ENCODE measurements at regions not wholly inside any gene's neighbourhood (a gene's known extent, or its start where the extent isn't known, plus 50 kb on each side); places are given as distances from the start of the nearest gene placed in this dataset.

GRCh38 chr19:29439021-29439420, 86.8 kb upstream of the VSTM2B start:
- no peaks in the 10 kb centered on the region for H3K4me1 ChIP-seq
- TF ChIP-seq POLR2A (IDR thresholded peaks at IDR 0.05), result no peak
- TF ChIP-seq EP300 (IDR thresholded peaks at IDR 0.05), result no peak
- no peak for TF ChIP-seq POLR2AphosphoS5 (IDR thresholded peaks at IDR 0.05)
- TF ChIP-seq CTCF (IDR thresholded peaks at IDR 0.05), result no peak
- peaks cover 4% of the 10 kb centered on the region for H3K27me3 ChIP-seq
- no peaks in the 10 kb centered on the region for H3K36me3 ChIP-seq
- H3K4me3 ChIP-seq, result no peak overlapping the region
- no peak for DNase-seq (ENCODE audit: low spot score in 2 of 2)
- H3K9me3 ChIP-seq, result peaks cover 4% of the 10 kb centered on the region
- H3K27ac ChIP-seq, result no peak overlapping the region

DNA sequence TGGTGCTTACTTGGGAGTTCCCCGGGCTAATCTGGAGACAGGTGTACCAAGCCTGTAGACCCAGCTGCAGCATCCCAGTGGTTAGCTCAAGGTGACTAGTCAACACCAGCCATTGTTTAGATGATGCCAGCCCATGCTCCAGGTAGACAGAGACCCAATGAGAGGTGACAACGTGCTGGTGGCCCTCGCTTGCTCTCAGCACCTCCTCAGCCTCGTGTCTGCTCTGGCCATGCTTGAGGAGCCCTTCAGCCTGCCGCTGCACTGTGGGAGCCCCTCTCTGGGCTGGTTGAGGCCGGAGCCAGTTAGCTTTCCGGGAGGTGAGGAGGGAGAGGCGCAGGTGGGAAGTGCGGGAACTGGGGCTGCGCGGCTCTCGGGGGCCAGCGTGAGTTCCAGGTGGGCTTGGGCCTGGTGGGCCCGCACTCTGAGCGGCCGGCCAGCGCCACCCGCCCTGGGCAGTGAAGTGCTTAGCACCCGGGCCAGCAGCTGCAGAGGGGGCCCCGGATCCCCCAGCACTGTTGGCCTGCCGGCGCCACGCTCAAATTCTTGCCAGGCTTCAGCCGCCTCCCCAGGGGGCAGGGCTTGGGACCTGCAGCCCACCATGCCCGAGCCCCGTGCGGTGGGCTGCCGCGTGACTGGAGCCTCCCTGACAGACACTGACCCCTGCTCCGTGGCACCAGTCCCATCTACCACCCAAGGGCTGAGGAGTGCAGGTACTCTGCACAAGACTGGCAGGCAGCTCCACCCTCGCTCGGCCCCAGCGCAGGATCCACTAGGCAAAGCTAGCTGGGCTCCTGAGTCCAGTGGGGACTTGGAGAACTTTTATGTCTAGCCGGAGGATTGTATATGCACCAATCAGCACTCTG, 85.9 kb upstream of the VSTM2B start:
- Histone ChIP-seq H3K4me1 (no peaks in the 10 kb centered on the region), H3K27ac (no peak overlapping the region), H3K9me3 (peaks cover 4% of the 10 kb centered on the region), H3K36me3 (no peaks in the 10 kb centered on the region), H3K27me3 (peaks cover 4% of the 10 kb centered on the region), H3K4me3 (no peak overlapping the region)
- WGBS, result 100% methylated on average over 1 of the region's 34 CpGs
- DNase-seq (ENCODE audit: low spot score in 2 of 2), result no peak
- TF ChIP-seq POLR2AphosphoS5 (IDR thresholded peaks at IDR 0.05) (no peak), POLR2A (IDR thresholded peaks at IDR 0.05) (no peak), CTCF (IDR thresholded peaks at IDR 0.05) (no peak), EP300 (IDR thresholded peaks at IDR 0.05) (no peak)

DNA sequence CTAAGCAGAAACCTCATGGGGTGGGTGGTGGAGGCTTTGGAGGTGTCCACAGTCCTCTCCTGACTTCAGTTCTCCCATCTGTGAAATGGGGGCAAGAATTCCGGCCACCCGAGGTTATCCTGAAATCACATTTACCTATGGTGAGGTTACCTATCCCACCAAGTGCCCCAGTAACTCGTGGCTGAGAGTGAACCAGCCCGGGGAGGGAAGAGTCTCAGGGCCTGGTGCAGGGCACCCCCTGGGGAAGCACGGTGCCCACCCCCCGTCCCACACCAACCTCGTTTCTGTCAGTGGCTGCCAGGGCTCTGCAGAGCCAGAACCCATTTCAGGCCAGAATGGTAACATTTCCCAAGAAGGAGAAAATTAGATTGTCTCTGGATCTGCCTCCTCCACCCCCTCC, 83.7 kb upstream of the VSTM2B start:
- DNase-seq (ENCODE audit: low spot score in 2 of 2), result no peak
- H3K4me3 ChIP-seq, result no peak overlapping the region
- WGBS, result 86% methylated on average over 4 of the region's 7 CpGs
- no peaks in the 10 kb centered on the region for H3K36me3 ChIP-seq
- no peak for TF ChIP-seq EP300 (IDR thresholded peaks at IDR 0.05)
- TF ChIP-seq CTCF (IDR thresholded peaks at IDR 0.05), result no peak
- no peak overlapping the region for H3K27ac ChIP-seq
- no peaks in the 10 kb centered on the region for H3K4me1 ChIP-seq
- peaks cover 5% of the 10 kb centered on the region for H3K27me3 ChIP-seq
- peaks cover 4% of the 10 kb centered on the region for H3K9me3 ChIP-seq

DNA sequence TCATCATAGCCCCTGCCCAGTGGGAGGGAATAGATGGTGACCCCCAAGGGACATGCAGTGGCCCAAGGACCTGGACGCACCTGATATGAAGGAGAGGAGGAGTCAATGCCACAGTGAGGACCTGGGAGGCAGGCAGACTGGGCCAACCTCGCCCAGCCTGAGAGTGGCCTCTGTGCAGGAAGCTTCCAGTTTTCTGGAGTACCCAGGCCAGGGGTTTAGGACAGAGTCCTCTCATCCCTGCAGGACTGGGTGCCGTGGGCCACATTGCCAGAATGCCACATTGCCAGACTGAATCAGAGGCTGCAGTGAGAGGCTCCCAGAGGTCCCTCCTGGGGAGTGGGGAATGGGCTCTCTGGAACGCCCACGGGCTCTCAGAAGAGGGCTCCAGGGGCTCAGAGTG, 82.9 kb upstream of the VSTM2B start:
- H3K9me3 ChIP-seq, result peaks cover 4% of the 10 kb centered on the region
- H3K36me3 ChIP-seq, result no peaks in the 10 kb centered on the region
- no peak for DNase-seq (ENCODE audit: low spot score in 2 of 2)
- no peaks in the 10 kb centered on the region for H3K4me1 ChIP-seq
- 64% methylated on average over 5 of the region's 5 CpGs for WGBS
- no peak overlapping the region for H3K27ac ChIP-seq
- no peak overlapping the region for H3K4me3 ChIP-seq
- TF ChIP-seq CTCF (IDR thresholded peaks at IDR 0.05), result no peak
- no peak for TF ChIP-seq POLR2A (IDR thresholded peaks at IDR 0.05)
- TF ChIP-seq EP300 (IDR thresholded peaks at IDR 0.05), result no peak
- no peak for TF ChIP-seq POLR2AphosphoS5 (IDR thresholded peaks at IDR 0.05)
- peaks cover 9% of the 10 kb centered on the region for H3K27me3 ChIP-seq

DNA sequence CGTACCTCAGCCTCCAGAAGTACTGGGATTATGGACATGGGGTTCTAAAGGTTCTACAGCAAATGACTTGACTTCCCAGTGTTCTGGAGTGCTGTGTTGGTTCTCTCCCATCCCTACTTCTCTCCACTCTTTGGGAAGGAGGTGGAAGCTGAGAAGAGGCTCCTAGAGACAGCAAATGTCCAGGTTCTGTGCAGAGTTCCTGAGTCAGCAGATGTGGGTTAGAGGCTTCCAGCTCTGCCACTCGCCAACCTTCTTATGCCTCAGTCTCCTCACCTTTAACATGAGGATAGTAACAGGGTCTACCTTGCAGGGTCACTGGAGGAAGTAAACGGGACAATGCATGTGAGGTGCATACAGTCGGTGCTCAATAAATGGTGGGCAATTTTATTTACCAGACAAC, 80.5 kb upstream of the VSTM2B start:
- Histone ChIP-seq H3K9me3 (peaks cover 4% of the 10 kb centered on the region), H3K4me3 (no peak overlapping the region), H3K36me3 (no peaks in the 10 kb centered on the region), H3K4me1 (no peaks in the 10 kb centered on the region), H3K27me3 (peaks cover 11% of the 10 kb centered on the region), H3K27ac (no peak overlapping the region)
- WGBS, result 81% methylated on average over 4 of the region's 4 CpGs
- DNase-seq (ENCODE audit: low spot score in 2 of 2), result no peak
- TF ChIP-seq EP300 (IDR thresholded peaks at IDR 0.05), result no peak
- no peak for TF ChIP-seq POLR2AphosphoS5 (IDR thresholded peaks at IDR 0.05)
- TF ChIP-seq CTCF (IDR thresholded peaks at IDR 0.05), result no peak
- TF ChIP-seq POLR2A (IDR thresholded peaks at IDR 0.05), result no peak
